Coronary artery (tissue), 2 donors: ENCODE measurements at regions not wholly inside any gene's neighbourhood (a gene's known extent, or its start where the extent isn't known, plus 50 kb on each side); places are given as distances from the start of the nearest gene placed in this dataset.

Experiments
- DNase-seq: peaks from one replicate; pipeline ENCODE4 v3.0.0-alpha.2; 2017; ENCODE audit warnings: low spot score
- H3K27ac ChIP-seq, 2 donors: fragments of 200-600 bp; sonication (generic); one replicate each; pipeline ENCODE4 v1.5.1; 2016 to 2019
- H3K4me3 ChIP-seq: fragments of 200-600 bp; sonication (generic); 2 replicates; pipeline ENCODE4 v1.5.1; 2016; ENCODE audit warnings: mild to moderate bottlenecking, moderate library complexity
- TF ChIP-seq, protein P1 (sequence below): fragments of 200-600 bp; sonication (generic); IDR thresholded peaks from one replicate; pipeline ENCODE4 v1.5.1; 2019; ENCODE audit warnings: antibody characterized with exemption

DNA sequence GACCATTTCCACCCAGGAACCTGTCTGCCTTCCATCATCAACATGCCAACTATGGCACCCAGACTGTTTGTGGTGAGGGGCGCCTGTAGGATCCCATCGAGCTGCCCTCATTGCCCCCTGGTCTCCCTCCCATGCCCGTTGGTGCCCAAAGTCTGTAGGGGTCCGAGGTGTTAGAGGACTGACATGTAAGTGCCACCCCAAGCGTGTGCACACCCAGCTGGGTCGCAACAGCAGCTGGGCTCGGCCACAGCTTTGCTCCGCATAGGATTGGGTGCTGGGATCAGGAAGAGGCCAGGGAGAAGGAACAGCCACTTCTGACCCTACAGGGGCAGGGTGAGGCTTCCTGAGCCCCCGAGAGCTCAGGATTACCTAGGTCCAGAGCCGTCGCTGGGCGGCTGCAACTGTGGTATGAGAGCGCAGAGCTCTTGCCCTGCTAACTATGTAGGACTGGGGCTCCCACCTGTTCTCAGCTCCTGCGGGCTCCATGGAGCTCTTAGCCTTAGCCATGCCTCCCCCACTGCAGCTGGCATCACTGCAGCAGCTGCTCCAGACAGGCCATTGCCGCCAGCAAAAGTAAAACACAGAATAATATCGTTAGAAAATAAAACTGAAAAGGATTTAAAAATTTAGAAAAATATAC is 1160.3 kb downstream of the FSTL5 start:
- TF ChIP-seq, protein P1, sequence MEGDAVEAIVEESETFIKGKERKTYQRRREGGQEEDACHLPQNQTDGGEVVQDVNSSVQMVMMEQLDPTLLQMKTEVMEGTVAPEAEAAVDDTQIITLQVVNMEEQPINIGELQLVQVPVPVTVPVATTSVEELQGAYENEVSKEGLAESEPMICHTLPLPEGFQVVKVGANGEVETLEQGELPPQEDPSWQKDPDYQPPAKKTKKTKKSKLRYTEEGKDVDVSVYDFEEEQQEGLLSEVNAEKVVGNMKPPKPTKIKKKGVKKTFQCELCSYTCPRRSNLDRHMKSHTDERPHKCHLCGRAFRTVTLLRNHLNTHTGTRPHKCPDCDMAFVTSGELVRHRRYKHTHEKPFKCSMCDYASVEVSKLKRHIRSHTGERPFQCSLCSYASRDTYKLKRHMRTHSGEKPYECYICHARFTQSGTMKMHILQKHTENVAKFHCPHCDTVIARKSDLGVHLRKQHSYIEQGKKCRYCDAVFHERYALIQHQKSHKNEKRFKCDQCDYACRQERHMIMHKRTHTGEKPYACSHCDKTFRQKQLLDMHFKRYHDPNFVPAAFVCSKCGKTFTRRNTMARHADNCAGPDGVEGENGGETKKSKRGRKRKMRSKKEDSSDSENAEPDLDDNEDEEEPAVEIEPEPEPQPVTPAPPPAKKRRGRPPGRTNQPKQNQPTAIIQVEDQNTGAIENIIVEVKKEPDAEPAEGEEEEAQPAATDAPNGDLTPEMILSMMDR = no peak
- H3K27ac ChIP-seq = no peak overlapping the region
- DNase-seq = no peak
- H3K4me3 ChIP-seq = no peak overlapping the region

- DNase-seq = no peak
- Histone ChIP-seq H3K27ac (no peak overlapping the region), H3K4me3 (no peak overlapping the region)
- TF ChIP-seq, protein P1 = no peak
Measured at GRCh38 chr4:161005746-161006145, 1158.1 kb downstream of the FSTL5 start.

DNA sequence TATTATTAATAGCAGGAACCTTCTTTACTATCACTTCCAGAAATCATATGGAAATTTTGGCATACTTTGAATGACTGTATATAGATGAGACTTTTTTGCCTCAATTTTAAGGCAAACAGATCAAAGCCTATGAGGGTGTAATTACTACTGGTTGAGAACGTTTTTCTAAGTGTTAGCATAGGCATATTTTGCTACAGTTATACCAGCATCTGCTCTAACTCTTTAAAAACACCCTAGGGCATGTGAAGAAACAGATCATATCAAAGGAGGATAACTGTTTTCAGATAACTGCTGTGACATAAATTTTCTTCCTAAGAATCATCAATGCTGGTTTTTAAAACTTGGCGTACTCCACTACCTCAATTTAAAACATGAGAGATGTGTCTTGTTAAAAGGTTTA is 1155.3 kb downstream of the FSTL5 start:
- Histone ChIP-seq H3K4me3 (no peak overlapping the region), H3K27ac (no peak overlapping the region)
- DNase-seq = no peak
- TF ChIP-seq, protein P1 = no peak

DNA sequence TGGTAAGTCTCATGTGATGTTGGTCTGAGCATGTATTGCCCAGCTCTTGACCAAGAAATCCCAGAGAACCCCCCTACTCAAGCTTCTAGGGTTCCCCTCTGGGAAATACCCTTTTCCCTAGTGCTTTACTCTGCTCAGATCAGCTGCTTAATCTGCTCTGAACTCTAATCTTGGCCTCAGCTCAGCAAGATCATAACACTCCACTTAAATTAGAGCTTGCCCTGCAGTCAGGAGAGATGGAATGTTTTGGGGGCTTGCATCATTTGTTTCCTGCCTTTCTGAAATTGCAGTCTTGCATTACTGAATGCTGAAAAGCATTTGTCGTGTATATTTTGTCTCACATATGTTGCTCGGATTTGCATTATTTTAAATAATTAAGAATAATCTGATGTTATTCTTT is 1153.6 kb downstream of the FSTL5 start:
- DNase-seq = no peak
- TF ChIP-seq, protein P1 = no peak
- Histone ChIP-seq H3K4me3 (no peak overlapping the region), H3K27ac (no peak overlapping the region)
